ENCODE measurements at regions not wholly inside any gene's neighbourhood (a gene's known extent, or its start where the extent isn't known, plus 50 kb on each side); places are given as distances from the start of the nearest gene placed in this dataset.

- TF ChIP-seq, protein P1, sequence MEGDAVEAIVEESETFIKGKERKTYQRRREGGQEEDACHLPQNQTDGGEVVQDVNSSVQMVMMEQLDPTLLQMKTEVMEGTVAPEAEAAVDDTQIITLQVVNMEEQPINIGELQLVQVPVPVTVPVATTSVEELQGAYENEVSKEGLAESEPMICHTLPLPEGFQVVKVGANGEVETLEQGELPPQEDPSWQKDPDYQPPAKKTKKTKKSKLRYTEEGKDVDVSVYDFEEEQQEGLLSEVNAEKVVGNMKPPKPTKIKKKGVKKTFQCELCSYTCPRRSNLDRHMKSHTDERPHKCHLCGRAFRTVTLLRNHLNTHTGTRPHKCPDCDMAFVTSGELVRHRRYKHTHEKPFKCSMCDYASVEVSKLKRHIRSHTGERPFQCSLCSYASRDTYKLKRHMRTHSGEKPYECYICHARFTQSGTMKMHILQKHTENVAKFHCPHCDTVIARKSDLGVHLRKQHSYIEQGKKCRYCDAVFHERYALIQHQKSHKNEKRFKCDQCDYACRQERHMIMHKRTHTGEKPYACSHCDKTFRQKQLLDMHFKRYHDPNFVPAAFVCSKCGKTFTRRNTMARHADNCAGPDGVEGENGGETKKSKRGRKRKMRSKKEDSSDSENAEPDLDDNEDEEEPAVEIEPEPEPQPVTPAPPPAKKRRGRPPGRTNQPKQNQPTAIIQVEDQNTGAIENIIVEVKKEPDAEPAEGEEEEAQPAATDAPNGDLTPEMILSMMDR (conservative IDR thresholded peaks at IDR 0.05 in 1 of 2, IDR thresholded peaks at IDR 0.05 in 1 of 2; ENCODE audit: extremely low read depth in 1 of 2, insufficient read depth in 1 of 2, low read depth in 1 of 2, low read length in 2 of 2): no peak
- TF ChIP-seq EZH2 (IDR thresholded peaks at IDR 0.05; ENCODE audit: borderline replicate concordance, low read length): no peak
These were observed 681.0 kb upstream of the GJE1 start for GRCh38 chr6:141451511-141452353.

All from mammary epithelial cell (primary cell).